Omental fat pad (tissue), 3 donors: ENCODE measurements at regions not wholly inside any gene's neighbourhood (a gene's known extent, or its start where the extent isn't known, plus 50 kb on each side); places are given as distances from the start of the nearest gene placed in this dataset.

Experiments used
- ATAC-seq: fragments of 150-250 bp; one replicate; pipeline ENCODE4 v1.9.1; 2016; ENCODE audit warnings: mild to moderate bottlenecking, moderate library complexity; ENCODE audit not compliant: low FRiP score
- DNase-seq: peaks from one replicate; pipeline ENCODE4 v3.0.0-alpha.2; 2019; ENCODE audit warnings: low spot score
- CTCF ChIP-seq, 3 donors: fragments of 450-650 bp; IDR thresholded peaks; one replicate each; pipeline ENCODE4 v1.5.1; 2016 to 2017; ENCODE audit warnings: antibody characterized with exemption in 3 of 3, mild to moderate bottlenecking in 3 of 3, moderate library complexity in 2 of 3

GRCh38 chr2:238989484-238989883 is 141.6 kb downstream of the TWIST2 start:
- no peak for DNase-seq
- ATAC-seq: no peak
- no peak for TF ChIP-seq CTCF (IDR thresholded peaks at IDR 0.05)

GRCh38 chr2:238994432-238994831 is 146.5 kb downstream of the TWIST2 start:
- no peak for ATAC-seq
- no peak for TF ChIP-seq CTCF (IDR thresholded peaks at IDR 0.05)
- DNase-seq: no peak

GRCh38 chr2:238994876-238995275 is 147.0 kb downstream of the TWIST2 start:
- ATAC-seq (no peak), DNase-seq (no peak)
- TF ChIP-seq CTCF (IDR thresholded peaks at IDR 0.05): no peak

- ATAC-seq (no peak), DNase-seq (no peak)
- TF ChIP-seq CTCF (IDR thresholded peaks at IDR 0.05): no peak
Measured at GRCh38 chr2:238995634-238996033, 147.7 kb downstream of the TWIST2 start.

- no peak for TF ChIP-seq CTCF (IDR thresholded peaks at IDR 0.05)
- ATAC-seq (no peak), DNase-seq (no peak)
Measured at GRCh38 chr2:238996331-238997136, 148.6 kb downstream of the TWIST2 start.

GRCh38 chr2:238997137-238997390 is 149.2 kb downstream of the TWIST2 start:
- DNase-seq: no peak
- no peak for TF ChIP-seq CTCF (IDR thresholded peaks at IDR 0.05)

GRCh38 chr2:238997684-238998083 is 149.8 kb downstream of the TWIST2 start:
- no peak for TF ChIP-seq CTCF (IDR thresholded peaks at IDR 0.05)
- DNase-seq (no peak), ATAC-seq (no peak)

More at GRCh38 chr2:238997137-238997390, 149.2 kb downstream of the TWIST2 start:
- ATAC-seq: no peak
